ENCODE measurements at regions not wholly inside any gene's neighbourhood (a gene's known extent, or its start where the extent isn't known, plus 50 kb on each side); places are given as distances from the start of the nearest gene placed in this dataset.

DNA sequence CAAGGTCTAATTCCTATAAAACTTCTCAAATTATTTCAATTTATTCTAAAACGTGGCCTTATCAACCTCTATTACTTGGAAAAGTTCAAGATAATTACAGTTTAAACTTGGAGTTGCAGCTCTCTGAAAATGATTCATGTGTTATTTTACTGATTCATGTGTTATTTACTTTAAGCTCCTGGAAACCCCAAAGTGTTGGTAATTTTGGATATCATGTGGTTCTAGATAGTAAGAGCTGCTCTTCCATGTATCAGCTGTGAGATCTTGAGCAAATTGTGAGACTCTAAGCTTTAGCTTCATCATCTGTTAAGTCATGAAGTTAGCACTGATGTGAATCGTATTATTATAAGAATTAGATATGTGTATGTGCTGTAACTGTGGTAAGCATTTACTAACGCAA is 749.2 kb downstream of the TLE4 start:
- no peak overlapping the region for H2BK5ac ChIP-seq (ENCODE audit: low read depth, low read length)
- CTCF ChIA-PET (ENCODE audit: partially characterized antibody), result no interaction called here

More for the DNA sequence above, 749.2 kb downstream of the TLE4 start:
- Histone ChIP-seq H3K23me2 (ENCODE audit: low read depth, low read length) (no peaks in the 10 kb centered on the region), H3K18ac (ENCODE audit: extremely low read depth, low read length) (no peak overlapping the region), H3K4me2 (ENCODE audit: insufficient read depth in 1 of 2, low read depth in 2 of 2, low read length in 2 of 2) (no peak overlapping the region), H3K79me1 (ENCODE audit: low read depth, low read length) (no peaks in the 10 kb centered on the region), H3K9me3 (ENCODE audit: insufficient read depth in 2 of 2, low read depth in 1 of 2, low read length in 1 of 2) (no peaks in the 10 kb centered on the region), H4K8ac (ENCODE audit: extremely low read depth, insufficient read depth, low read length) (no peak overlapping the region), H3K36me3 (ENCODE audit: control insufficient read depth in 2 of 4, insufficient read depth in 4 of 4, low read length in 3 of 4) (no peaks in the 10 kb centered on the region), H3K14ac (ENCODE audit: insufficient read length) (no peak overlapping the region), H3K9ac (replicated peaks in 1 of 4; ENCODE audit: extremely low read depth in 1 of 4, low read depth in 3 of 4, low read length in 3 of 4) (no peak overlapping the region), H3K4me3 (ENCODE audit: extremely low read depth in 1 of 4, insufficient read depth in 2 of 4, low read depth in 3 of 4, low read length in 4 of 4) (no peak overlapping the region), H3K27ac (ENCODE audit: low read depth, low read length) (no peak overlapping the region), H2BK15ac (ENCODE audit: low read length) (no peak overlapping the region), H2BK12ac (ENCODE audit: low read depth, low read length) (no peak overlapping the region), H2AFZ (ENCODE audit: low read length) (no peak overlapping the region), H3K4me1 (replicated peaks in 1 of 4; ENCODE audit: control insufficient read depth in 3 of 4, insufficient read depth in 4 of 4, low read length in 3 of 4) (no peaks in the 10 kb centered on the region), H3K56ac (replicated peaks; ENCODE audit: insufficient read length, low read depth, low read length) (no peak overlapping the region), H3K79me2 (ENCODE audit: control insufficient read depth in 1 of 2, insufficient read depth in 2 of 2, low read length in 2 of 2) (no peaks in the 10 kb centered on the region), H2BK20ac (ENCODE audit: low read length) (no peak overlapping the region), H4K91ac (replicated peaks; ENCODE audit: insufficient read length, low read length) (no peak overlapping the region), H4K5ac (ENCODE audit: insufficient read length, low read depth, low read length) (no peak overlapping the region), H3K23ac (ENCODE audit: insufficient read length) (no peak overlapping the region), H2BK120ac (replicated peaks; ENCODE audit: low read depth, low read length) (no peak overlapping the region), H4K20me1 (replicated peaks in 1 of 2; ENCODE audit: control insufficient read depth in 1 of 2, insufficient read depth in 2 of 2, low read length in 2 of 2) (no peaks in the 10 kb centered on the region), H3K27me3 (replicated peaks in 1 of 4; ENCODE audit: control insufficient read depth in 3 of 4, extremely low read depth in 1 of 4, insufficient read depth in 3 of 4, low read length in 3 of 4) (no peaks in the 10 kb centered on the region), H2AK5ac (ENCODE audit: low read depth, low read length) (no peak overlapping the region), H3K4ac (replicated peaks; ENCODE audit: insufficient read length, low read depth, low read length) (no peak overlapping the region)
- POLR2A ChIA-PET (ENCODE audit: partially characterized antibody), result no interaction called here
- WGBS, 2 experiments (ENCODE audit: extremely low coverage in 1 of 2, insufficient coverage in 1 of 2, insufficient read length in 1 of 2, insufficient replicate concordance in 2 of 2, low coverage in 1 of 2, low lambda C conversion rate in 2 of 2, missing lambda C conversion rate in 1 of 2), result 89% methylated on average over 3 of the region's 3 CpGs; no CpG with 5 or more reads in 1 of the 2 experiments
- DNase-seq (ENCODE audit: low read depth in 1 of 2, low spot score in 2 of 2), result no peak
- no peak for FAIRE-seq
- TF ChIP-seq, protein P1, sequence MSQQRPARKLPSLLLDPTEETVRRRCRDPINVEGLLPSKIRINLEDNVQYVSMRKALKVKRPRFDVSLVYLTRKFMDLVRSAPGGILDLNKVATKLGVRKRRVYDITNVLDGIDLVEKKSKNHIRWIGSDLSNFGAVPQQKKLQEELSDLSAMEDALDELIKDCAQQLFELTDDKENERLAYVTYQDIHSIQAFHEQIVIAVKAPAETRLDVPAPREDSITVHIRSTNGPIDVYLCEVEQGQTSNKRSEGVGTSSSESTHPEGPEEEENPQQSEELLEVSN (IDR thresholded peaks at IDR 0.05), result no peak
